Activated naive CD8-positive, alpha-beta T cell treated with anti-CD3 and anti-CD28 coated beads, Interleukin-2, amount 50 U/mL, for 16 hours (primary cell): ENCODE measurements at regions not wholly inside any gene's neighbourhood (a gene's known extent, or its start where the extent isn't known, plus 50 kb on each side); places are given as distances from the start of the nearest gene placed in this dataset.

Source experiments
- DNase-seq: peaks from one replicate; pipeline ENCODE4 v3.0.0-alpha.2; 2020; ENCODE audit warnings: low read depth, low spot score

GRCh38 chr1:87678266-87678665 is 349.6 kb downstream of the LMO4 start:
- no peak for DNase-seq

GRCh38 chr1:87682565-87682964 is 353.9 kb downstream of the LMO4 start:
- no peak for DNase-seq

GRCh38 chr1:87683196-87683956 is 354.7 kb downstream of the LMO4 start:
- DNase-seq, result no peak

- no peak for DNase-seq
These were observed 355.5 kb downstream of the LMO4 start for GRCh38 chr1:87684194-87684593.

GRCh38 chr1:87684713-87685205 is 356.1 kb downstream of the LMO4 start:
- DNase-seq, result no peak

- DNase-seq, result no peak
These were observed 356.8 kb downstream of the LMO4 start for GRCh38 chr1:87685311-87686135.

GRCh38 chr1:87686136-87686495 is 357.4 kb downstream of the LMO4 start:
- no peak for DNase-seq

GRCh38 chr1:87686671-87687070 is 358.0 kb downstream of the LMO4 start:
- no peak for DNase-seq

GRCh38 chr1:87688136-87688535 is 359.5 kb downstream of the LMO4 start:
- no peak for DNase-seq

- no peak for DNase-seq
These were observed 360.8 kb downstream of the LMO4 start for GRCh38 chr1:87689487-87689886.

- no peak for DNase-seq
These were observed 367.8 kb downstream of the LMO4 start for GRCh38 chr1:87696483-87696882.

- DNase-seq, result no peak
These were observed 373.8 kb downstream of the LMO4 start for GRCh38 chr1:87702455-87702854.

GRCh38 chr1:87705233-87705632 is 376.6 kb downstream of the LMO4 start:
- no peak for DNase-seq

GRCh38 chr1:87706203-87706602 is 377.5 kb downstream of the LMO4 start:
- no peak for DNase-seq

- no peak for DNase-seq
These were observed 378.1 kb downstream of the LMO4 start for GRCh38 chr1:87706779-87707228.

- no peak for DNase-seq
These were observed 378.7 kb downstream of the LMO4 start for GRCh38 chr1:87707411-87707810.

GRCh38 chr1:87712261-87713010 is 383.8 kb downstream of the LMO4 start:
- no peak for DNase-seq

- DNase-seq, result no peak
These were observed 385.6 kb downstream of the LMO4 start for GRCh38 chr1:87714278-87714677.

GRCh38 chr1:87715052-87715451 is 386.4 kb downstream of the LMO4 start:
- no peak for DNase-seq

- no peak for DNase-seq
These were observed 386.8 kb downstream of the LMO4 start for GRCh38 chr1:87715471-87715870.

- no peak for DNase-seq
These were observed 388.5 kb downstream of the LMO4 start for GRCh38 chr1:87717157-87717670.
